ENCODE measurements at regions not wholly inside any gene's neighbourhood (a gene's known extent, or its start where the extent isn't known, plus 50 kb on each side); places are given as distances from the start of the nearest gene placed in this dataset.
"Not testable (repeated sequence)": the region's sequence is repeated elsewhere in the genome, so short reads cannot be mapped to it uniquely, and the experiment has no call there.

DNA sequence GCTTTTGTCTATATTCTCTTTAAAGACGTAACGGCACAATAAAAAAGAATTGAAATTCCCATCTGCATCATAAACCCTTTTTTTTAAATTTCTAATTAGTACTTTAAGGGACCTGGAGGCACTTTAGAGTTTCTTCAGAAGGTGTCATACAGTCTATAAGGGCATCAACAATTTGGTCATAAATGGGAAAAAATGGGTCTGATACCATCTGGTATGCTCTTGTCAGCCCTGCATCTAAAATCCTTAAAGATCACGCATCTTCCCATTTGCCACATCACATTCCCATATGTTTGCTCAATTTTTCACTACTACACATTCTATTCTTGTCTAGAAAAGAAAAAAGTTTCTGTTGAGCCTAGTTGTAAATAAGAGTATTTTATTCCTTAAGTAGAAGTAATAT is 53.8 kb downstream of the COX7C start:
- H3K4me3 ChIP-seq (ENCODE audit: insufficient read depth, low read depth, low read length), result no peak overlapping the region
- no peaks in the 10 kb centered on the region for H3K36me3 ChIP-seq (replicated peaks; ENCODE audit: control insufficient read depth, insufficient read depth, low read length)
- DNase-seq, result no peak
- no peaks in the 10 kb centered on the region for H3K27me3 ChIP-seq (ENCODE audit: control insufficient read depth, insufficient read depth, low read length)

DNA sequence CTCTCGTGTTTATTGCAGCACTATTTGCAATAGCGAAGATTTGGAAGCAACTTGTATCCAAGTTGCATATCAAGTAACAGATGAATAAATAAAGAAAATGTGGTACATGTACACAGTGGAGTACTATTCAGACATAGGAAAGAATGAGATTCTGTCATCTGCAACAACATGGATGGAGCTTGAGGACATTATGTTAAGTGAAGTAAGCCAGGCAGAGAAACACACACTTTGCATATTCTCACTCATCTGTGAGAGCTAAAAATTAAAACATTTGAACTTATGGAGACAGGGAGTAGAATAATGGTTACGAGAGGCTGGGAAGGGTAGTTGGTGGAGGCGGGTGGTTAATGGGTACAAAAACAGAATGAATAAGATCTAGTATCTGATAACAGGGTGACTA is 56.3 kb downstream of the COX7C start:
- no peak for DNase-seq
- Histone ChIP-seq H3K36me3 (replicated peaks; ENCODE audit: control insufficient read depth, insufficient read depth, low read length) (no peaks in the 10 kb centered on the region), H3K27me3 (ENCODE audit: control insufficient read depth, insufficient read depth, low read length) (no peaks in the 10 kb centered on the region), H3K4me3 (ENCODE audit: insufficient read depth, low read depth, low read length) (no peak overlapping the region)

DNA sequence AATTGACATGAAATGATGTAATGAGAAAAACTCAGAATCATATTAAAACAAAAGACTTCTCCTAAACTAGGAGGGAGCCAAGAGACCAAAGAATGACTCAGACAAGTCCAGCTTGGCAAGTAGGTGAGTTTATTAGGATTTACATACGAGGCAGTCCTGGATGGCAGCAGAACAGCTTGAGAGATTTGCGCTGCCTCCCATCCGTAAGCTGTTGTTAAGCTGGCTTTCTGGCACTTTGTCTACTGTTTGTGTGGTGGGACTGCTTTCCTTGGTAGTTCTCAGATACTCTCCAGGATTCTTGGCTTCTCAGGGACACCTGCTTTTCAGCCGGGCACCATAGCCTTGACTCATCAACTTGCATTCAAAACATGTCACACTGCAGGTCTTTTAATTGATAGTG is 57.6 kb downstream of the COX7C start:
- Histone ChIP-seq H3K36me3 (replicated peaks; ENCODE audit: control insufficient read depth, insufficient read depth, low read length) (no peaks in the 10 kb centered on the region), H3K4me3 (ENCODE audit: insufficient read depth, low read depth, low read length) (no peak overlapping the region), H3K27me3 (ENCODE audit: control insufficient read depth, insufficient read depth, low read length) (no peaks in the 10 kb centered on the region)
- DNase-seq, result no peak

DNA sequence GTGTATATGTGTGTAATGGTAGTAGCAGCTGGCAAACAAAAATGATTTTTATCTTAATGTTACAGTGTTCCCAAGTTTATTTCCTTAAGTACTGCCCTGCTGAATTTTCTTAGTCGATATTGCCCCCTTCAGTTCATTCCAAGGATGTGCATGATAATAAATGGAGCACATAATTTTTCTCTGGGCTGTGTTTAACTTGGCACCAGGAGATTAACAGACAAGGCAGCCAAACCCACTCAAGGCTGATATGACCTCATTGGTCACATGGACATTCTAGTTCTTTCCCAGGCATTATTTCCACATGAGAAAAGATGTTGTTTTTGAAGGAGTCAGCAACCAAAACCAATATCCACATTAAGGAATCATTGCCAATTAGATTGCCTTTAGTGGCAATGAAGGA is 61.8 kb downstream of the COX7C start:
- no peaks in the 10 kb centered on the region for H3K27me3 ChIP-seq (ENCODE audit: control insufficient read depth, insufficient read depth, low read length)
- no peak overlapping the region for H3K4me3 ChIP-seq (ENCODE audit: insufficient read depth, low read depth, low read length)
- peak; percentile 7 for DNase-seq
- no peaks in the 10 kb centered on the region for H3K36me3 ChIP-seq (replicated peaks; ENCODE audit: control insufficient read depth, insufficient read depth, low read length)

DNA sequence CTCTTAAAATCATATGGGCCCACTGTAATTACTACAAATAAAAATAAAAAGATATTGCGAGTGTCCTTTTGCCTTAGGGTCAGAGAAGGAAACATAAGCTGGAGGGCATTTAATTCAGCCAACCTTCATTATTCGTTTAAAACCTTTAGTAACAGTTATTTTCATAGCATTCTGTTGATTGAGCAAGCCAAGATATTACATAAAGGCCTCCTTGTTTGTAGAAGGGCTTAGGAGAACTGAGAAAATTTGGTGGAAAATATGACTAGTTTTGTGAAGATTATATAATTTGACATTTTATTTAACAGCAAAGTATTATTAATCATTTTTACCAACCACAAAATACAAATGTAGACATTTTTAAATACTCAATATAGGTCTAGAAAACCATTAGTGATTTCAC is 62.2 kb downstream of the COX7C start:
- Histone ChIP-seq H3K4me3 (ENCODE audit: insufficient read depth, low read depth, low read length) (no peak overlapping the region), H3K27me3 (ENCODE audit: control insufficient read depth, insufficient read depth, low read length) (no peaks in the 10 kb centered on the region), H3K36me3 (replicated peaks; ENCODE audit: control insufficient read depth, insufficient read depth, low read length) (no peaks in the 10 kb centered on the region)
- no peak for DNase-seq

DNA sequence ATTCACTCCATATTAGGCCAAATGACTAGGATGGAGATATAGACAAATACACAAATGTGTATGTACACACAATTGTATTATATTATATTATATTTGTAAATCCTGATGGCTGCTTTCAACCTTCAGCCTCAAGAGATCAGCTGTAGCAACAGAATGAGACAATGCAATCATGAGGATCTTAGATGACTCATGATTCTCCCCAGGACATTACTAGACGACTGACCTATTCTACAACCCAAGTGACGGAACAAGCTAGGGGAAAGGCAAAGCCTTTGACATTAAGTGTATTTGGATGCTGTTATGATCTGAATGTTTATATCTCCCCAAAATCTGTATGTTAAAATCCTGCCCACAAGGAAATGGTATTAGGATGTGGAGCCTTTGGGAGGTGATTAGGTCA is 66.5 kb downstream of the COX7C start:
- no peaks in the 10 kb centered on the region for H3K36me3 ChIP-seq (replicated peaks; ENCODE audit: control insufficient read depth, insufficient read depth, low read length)
- H3K4me3 ChIP-seq (ENCODE audit: insufficient read depth, low read depth, low read length), result no peak overlapping the region
- H3K27me3 ChIP-seq (ENCODE audit: control insufficient read depth, insufficient read depth, low read length), result no peaks in the 10 kb centered on the region
- no peak for DNase-seq

DNA sequence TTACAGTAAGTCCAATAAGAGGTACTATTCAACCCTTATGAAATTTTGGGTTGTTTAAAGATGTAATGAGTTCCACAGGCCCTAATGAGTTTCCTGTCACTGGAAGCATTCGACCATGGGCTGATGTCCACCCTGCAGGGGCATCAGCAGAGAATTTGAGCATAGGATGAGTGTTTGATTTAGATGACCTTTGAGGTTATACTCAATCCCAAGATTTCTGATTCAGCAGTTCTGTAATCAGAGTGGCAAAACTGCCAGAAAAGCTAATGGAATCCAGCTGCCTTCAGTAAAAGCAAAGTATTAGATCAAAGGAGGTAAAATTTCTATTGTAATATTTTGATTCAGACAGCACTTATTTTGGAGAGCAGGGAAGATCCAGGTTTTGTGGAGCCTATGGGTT is 68.3 kb downstream of the COX7C start:
- Histone ChIP-seq H3K27me3 (ENCODE audit: control insufficient read depth, insufficient read depth, low read length) (no peaks in the 10 kb centered on the region), H3K36me3 (replicated peaks; ENCODE audit: control insufficient read depth, insufficient read depth, low read length) (no peaks in the 10 kb centered on the region), H3K4me3 (ENCODE audit: insufficient read depth, low read depth, low read length) (no peak overlapping the region)
- no peak for DNase-seq

DNA sequence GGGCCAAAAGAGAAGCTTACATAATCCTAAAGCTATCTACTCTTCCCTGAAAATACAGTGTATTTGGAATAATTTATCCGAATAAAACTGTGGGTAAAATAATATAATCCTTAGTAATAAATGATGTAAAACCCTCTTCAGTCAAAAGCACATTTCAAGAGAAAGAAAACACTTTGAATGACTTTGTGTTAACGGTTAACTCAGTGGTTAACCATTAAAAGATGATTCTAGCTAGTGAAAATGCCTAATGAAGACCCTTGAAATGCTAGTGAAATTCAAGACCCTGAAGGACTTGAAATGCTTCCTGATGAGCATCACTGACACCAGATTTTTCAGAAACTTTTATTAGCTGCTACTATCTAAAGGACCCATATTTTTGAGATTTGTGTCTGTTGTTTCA is 70.7 kb downstream of the COX7C start:
- DNase-seq, result no peak
- Histone ChIP-seq H3K4me3 (ENCODE audit: insufficient read depth, low read depth, low read length) (no peak overlapping the region), H3K36me3 (replicated peaks; ENCODE audit: control insufficient read depth, insufficient read depth, low read length) (no peaks in the 10 kb centered on the region), H3K27me3 (ENCODE audit: control insufficient read depth, insufficient read depth, low read length) (no peaks in the 10 kb centered on the region)

DNA sequence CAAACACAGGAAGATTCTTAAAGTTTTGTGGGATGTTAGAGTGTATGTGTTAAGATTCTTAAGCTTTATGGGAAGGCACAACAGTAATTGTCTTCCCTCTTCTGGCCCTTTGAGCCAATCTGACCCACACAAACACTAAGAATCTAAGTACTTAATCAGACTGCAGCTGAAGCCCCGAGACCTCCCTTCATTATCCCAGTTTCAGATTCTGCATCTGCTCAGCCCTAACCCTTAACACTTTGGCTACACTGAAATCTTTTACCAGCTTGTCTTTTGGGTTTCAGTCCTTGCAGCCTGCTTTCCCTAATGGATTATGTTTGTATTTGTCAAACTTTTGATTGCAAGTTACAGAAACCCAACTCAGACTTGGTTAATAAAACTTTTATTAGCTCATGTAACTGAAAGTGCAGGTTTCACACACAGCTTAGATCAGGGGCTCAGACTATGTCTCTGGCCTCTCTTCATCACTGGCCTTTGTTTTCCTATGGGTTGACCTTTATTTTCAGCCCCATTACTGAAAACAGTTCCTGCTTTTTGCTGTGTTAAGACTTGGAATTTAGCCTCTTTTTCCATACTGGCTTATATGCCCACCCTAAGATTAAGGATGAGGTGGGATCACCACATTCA is 71.5 kb downstream of the COX7C start:
- DNase-seq, result no peak
- no peaks in the 10 kb centered on the region for H3K36me3 ChIP-seq (replicated peaks; ENCODE audit: control insufficient read depth, insufficient read depth, low read length)
- H3K4me3 ChIP-seq (ENCODE audit: insufficient read depth, low read depth, low read length), result no peak overlapping the region
- no peaks in the 10 kb centered on the region for H3K27me3 ChIP-seq (ENCODE audit: control insufficient read depth, insufficient read depth, low read length)

DNA sequence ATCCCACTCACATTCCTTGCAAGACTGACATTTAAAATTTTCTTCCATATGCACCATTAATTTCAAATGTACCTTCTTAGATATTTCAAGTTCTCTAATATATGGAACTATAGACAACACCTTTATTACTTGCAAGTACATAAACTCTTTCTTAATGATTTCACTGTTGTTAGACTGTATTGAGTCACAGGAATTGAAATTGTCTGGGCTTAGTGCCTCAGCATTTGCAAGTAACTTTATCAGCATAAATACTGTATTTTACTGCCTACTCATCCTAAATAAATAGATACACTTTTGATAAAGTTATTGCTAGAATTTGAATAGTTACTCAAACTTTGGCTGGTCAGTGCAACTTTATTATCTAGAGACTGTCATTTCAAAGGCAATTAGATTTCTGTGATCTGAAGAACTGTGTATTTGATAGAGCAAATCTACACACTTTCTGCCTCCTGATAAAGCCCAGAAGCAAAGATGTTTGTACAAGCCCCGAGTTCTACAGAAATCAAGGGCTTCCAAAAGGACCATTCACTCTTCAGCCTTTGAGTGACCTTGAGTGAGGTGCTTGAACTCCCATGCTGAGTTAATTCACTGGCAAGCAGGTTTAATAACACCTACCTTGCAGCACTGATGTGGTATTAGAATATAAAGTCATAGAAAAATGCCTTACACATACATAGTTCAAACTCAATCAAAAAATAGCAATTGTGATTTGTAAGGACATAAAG is 91.6 kb downstream of the COX7C start:
- H3K27me3 ChIP-seq (ENCODE audit: control insufficient read depth, insufficient read depth, low read length), result no peaks in the 10 kb centered on the region
- DNase-seq, result no peak
- H3K4me3 ChIP-seq (ENCODE audit: insufficient read depth, low read depth, low read length), result no peak overlapping the region
- no peaks in the 10 kb centered on the region for H3K36me3 ChIP-seq (replicated peaks; ENCODE audit: control insufficient read depth, insufficient read depth, low read length)

DNA sequence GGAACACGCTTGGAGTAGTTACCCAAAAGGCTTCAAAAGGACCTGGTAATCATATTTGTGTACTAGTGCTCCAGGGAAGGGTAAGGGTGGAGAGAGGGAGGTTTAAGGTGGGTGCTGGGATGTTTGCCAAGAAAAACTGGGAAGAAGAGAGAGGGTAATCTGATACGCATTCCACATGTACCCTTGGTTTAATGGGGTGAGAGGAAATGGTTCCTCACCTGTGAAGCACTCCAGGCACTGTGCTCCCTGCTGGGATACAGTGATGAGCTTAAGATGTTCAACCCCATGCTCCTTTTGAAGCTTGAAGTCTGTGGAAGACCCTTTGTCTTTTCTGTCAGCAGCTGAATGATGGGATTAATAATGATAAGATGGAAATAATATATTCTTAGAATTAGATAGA is 98.4 kb downstream of the COX7C start:
- DNase-seq, result peak; percentile 4
- Histone ChIP-seq H3K4me3 (ENCODE audit: insufficient read depth, low read depth, low read length) (no peak overlapping the region), H3K36me3 (replicated peaks; ENCODE audit: control insufficient read depth, insufficient read depth, low read length) (no peaks in the 10 kb centered on the region), H3K27me3 (ENCODE audit: control insufficient read depth, insufficient read depth, low read length) (no peaks in the 10 kb centered on the region)

DNA sequence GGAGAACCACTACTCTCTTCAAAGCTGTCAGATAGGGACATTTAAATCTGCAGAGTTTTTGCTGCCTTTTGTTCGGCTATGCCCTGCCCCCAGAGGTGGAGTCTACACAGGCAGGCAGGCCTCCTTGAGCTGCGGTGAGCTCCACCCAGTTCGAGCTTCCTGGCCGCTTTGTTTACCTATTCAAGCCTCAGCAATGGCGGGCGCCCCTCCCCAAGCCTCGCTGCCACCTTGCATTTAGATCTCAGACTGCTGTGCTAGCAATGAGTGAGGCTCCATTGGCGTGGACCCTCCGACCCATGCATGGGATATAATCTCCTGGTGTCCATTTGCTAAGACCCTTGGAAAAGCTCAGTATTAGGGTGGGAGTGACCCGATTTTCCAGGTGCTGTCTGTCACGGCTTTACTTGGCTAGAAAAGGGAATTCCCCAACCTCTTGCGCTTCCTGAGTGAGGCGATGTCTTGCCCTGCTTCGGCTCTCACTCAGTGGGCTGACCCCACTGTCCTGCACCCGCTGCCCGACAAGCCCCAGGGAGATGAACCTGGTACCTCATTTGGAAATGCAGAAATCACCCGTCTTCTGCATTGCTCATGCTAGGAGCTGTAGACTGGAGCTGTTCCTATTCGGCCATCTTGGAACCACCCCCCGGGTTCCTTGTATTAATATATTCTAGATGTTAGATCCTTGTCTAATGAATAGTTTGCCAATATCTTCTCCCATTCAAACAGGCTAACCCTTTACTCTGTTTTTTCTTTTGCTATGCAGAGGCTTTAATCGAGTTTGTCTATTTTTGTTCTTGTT is 113.8 kb downstream of the COX7C start:
- DNase-seq; H3K27me3 ChIP-seq (ENCODE audit: control insufficient read depth, insufficient read depth, low read length); H3K36me3 ChIP-seq (replicated peaks; ENCODE audit: control insufficient read depth, insufficient read depth, low read length); H3K4me3 ChIP-seq (ENCODE audit: insufficient read depth, low read depth, low read length): not testable (repeated sequence)

DNA sequence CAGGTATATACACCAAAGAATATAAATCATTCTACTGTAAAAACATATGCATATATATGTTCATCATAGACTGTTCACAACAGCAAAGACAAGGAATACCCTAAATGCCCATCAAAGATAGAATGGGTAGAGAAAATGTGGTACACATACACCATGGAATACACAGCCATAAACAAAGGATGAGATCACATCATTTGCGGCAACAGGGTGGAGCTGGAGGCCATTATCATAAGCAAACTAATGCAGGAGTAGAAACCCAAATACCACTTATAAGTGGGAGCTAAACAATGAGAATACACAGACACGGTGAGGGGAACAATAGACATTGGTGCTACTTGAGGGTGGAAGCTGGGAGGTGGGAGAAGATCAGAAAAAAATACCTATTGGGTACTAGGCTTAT is 117.6 kb downstream of the COX7C start:
- Histone ChIP-seq H3K27me3 (ENCODE audit: control insufficient read depth, insufficient read depth, low read length) (no peaks in the 10 kb centered on the region), H3K4me3 (ENCODE audit: insufficient read depth, low read depth, low read length) (no peak overlapping the region), H3K36me3 (replicated peaks; ENCODE audit: control insufficient read depth, insufficient read depth, low read length) (no peaks in the 10 kb centered on the region)
- no peak for DNase-seq

DNA sequence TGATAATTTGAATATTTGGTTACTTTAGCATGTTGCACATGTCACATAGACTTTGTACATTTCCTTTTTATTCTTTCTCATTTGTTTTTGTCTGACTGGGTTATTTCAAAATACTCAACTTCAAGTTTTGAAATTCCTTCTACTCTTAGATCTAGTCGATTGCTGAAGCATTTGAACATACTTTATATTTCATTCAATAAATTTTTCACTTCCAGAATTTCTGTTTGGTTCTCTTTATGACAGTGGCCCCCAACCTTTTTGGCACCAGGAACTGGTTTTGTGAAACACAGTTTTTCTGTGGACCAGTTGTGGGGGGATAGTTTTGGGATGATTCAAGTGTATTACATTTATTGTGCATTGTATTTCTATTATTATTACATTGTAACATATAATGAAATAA is 119.8 kb downstream of the COX7C start:
- no peaks in the 10 kb centered on the region for H3K27me3 ChIP-seq (ENCODE audit: control insufficient read depth, insufficient read depth, low read length)
- H3K36me3 ChIP-seq (replicated peaks; ENCODE audit: control insufficient read depth, insufficient read depth, low read length), result no peaks in the 10 kb centered on the region
- no peak for DNase-seq
- no peak overlapping the region for H3K4me3 ChIP-seq (ENCODE audit: insufficient read depth, low read depth, low read length)

DNA sequence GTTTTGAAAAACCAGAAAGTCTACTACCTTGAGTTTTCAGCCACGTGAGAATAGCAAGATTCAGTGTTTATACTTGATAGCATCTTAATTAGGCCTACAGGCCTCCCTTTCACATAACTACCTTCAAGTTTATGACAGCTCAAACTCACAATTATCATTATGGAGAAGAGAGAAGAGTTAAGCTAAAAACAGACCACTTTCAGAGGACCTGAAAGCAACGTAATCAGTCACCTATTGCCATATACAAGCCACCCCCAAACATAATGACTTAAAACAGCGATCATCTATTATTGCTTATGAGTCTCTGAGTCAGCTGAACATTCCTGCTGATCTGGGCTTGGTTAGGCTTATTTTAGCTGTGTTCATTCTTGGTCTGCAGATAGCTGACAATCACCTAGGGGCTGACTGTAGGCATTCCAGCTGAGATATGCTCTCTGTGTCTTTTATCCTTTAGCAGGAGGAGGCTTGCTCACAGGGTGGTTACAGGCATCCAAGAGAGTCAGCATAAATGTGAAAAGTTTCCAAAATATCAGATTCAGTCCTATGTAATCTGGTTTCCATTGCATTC is 130.9 kb downstream of the COX7C start:
- H3K4me3 ChIP-seq (ENCODE audit: insufficient read depth, low read depth, low read length), result no peak overlapping the region
- no peaks in the 10 kb centered on the region for H3K27me3 ChIP-seq (ENCODE audit: control insufficient read depth, insufficient read depth, low read length)
- no peak for DNase-seq
- no peaks in the 10 kb centered on the region for H3K36me3 ChIP-seq (replicated peaks; ENCODE audit: control insufficient read depth, insufficient read depth, low read length)

All from H7 (cell line).